GM12865 (cell line): ENCODE measurements at regions not wholly inside any gene's neighbourhood (a gene's known extent, or its start where the extent isn't known, plus 50 kb on each side); places are given as distances from the start of the nearest gene placed in this dataset.

Experiments
- DNase-seq: peaks from one replicate; pipeline ENCODE4 v3.0.0; 2010; ENCODE audit warnings: low read depth
- H3K4me3 ChIP-seq: 2 replicates; pipeline ENCODE4 v1.5.1; 2011; ENCODE audit warnings: mild to moderate bottlenecking, low read depth, low read length, control low read depth
- TF ChIP-seq, protein P1 (sequence below): IDR thresholded peaks from 2 replicates; pipeline ENCODE4 v1.5.1; 2011; ENCODE audit warnings: low read length, control low read depth, low read depth, inconsistent platforms; ENCODE audit not compliant: insufficient read depth; ENCODE audit errors: missing control alignments

DNA sequence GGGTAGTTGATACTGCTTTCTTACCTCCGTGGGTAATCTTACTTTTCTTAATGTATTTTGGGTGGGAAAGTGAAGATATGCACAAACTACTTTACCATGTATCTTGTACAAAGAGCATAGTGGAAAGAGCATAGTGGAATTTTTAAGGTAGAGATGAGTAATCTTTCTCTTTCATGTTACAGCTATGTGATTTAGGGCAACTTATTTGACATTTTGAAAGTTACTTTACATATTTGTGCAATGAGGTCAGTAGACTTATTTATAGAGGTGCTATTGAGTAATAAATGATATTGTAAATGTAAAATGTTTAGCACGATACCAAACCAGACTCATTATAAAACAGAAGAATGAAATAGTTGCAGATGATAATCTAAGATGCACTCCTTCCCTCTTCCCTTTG, 351.2 kb downstream of the TRAM1L1 start:
- TF ChIP-seq, protein P1, sequence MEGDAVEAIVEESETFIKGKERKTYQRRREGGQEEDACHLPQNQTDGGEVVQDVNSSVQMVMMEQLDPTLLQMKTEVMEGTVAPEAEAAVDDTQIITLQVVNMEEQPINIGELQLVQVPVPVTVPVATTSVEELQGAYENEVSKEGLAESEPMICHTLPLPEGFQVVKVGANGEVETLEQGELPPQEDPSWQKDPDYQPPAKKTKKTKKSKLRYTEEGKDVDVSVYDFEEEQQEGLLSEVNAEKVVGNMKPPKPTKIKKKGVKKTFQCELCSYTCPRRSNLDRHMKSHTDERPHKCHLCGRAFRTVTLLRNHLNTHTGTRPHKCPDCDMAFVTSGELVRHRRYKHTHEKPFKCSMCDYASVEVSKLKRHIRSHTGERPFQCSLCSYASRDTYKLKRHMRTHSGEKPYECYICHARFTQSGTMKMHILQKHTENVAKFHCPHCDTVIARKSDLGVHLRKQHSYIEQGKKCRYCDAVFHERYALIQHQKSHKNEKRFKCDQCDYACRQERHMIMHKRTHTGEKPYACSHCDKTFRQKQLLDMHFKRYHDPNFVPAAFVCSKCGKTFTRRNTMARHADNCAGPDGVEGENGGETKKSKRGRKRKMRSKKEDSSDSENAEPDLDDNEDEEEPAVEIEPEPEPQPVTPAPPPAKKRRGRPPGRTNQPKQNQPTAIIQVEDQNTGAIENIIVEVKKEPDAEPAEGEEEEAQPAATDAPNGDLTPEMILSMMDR: no peak
- no peak for DNase-seq

DNA sequence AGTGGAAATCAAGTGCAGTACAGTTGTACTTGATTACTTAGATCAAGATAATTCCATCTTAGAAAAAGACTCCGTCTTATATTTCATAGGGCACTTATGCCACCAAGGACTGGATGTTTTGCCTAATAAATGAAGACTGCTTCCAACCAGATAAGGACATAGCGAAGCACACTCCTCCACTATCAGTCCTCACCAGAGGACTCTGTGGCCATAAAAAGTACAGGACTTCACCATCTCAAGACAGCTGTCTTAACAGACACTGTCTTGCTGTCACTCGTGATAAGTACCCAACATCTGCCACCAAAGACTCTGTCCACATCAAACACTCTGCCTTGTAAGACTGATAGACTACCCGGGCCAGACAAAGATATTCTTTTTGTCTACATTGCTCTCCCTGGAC, 352.0 kb downstream of the TRAM1L1 start:
- H3K4me3 ChIP-seq: no peak overlapping the region
- DNase-seq: no peak
- TF ChIP-seq, protein P1: no peak

More for the DNA sequence above, 351.2 kb downstream of the TRAM1L1 start:
- no peak overlapping the region for H3K4me3 ChIP-seq

- DNase-seq: no peak
- TF ChIP-seq, protein P1: no peak
- H3K4me3 ChIP-seq: no peak overlapping the region
These were observed 358.9 kb downstream of the TRAM1L1 start for GRCh38 chr4:116726523-116726922.

- no peak overlapping the region for H3K4me3 ChIP-seq
- TF ChIP-seq, protein P1: no peak
- peak; percentile 63 for DNase-seq
These were observed 361.1 kb downstream of the TRAM1L1 start for GRCh38 chr4:116724249-116724648.

DNA sequence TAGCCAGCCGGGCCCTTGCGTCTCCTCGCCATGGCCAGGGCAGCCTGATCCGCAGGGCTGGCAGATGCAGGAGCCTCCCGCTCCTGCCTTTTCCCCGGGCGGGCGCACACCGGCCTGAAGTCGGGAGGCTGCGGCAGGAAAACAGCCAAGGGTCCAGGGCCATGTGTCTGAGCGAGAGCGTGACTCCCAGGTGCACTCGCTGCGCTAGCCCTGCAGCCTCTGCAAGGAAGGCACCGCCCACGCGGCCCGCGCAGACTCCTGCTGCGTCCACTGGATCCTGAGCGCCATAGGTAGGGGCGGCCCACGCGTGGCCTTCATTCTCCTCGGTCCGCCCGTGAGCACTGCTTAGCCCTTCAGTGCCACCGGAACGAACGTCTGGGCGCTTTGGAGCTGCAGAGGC, 379.9 kb downstream of the TRAM1L1 start:
- DNase-seq: no peak
- TF ChIP-seq, protein P1: no peak
- H3K4me3 ChIP-seq: no peak overlapping the region

GRCh38 chr4:116702949-116703348, 382.4 kb downstream of the TRAM1L1 start:
- TF ChIP-seq, protein P1: peak; percentile 19
- no peak overlapping the region for H3K4me3 ChIP-seq
- DNase-seq: peak; percentile 28

- H3K4me3 ChIP-seq: no peak overlapping the region
- TF ChIP-seq, protein P1: no peak
- no peak for DNase-seq
These were observed 396.8 kb downstream of the TRAM1L1 start for GRCh38 chr4:116688536-116688935.
